Nephron progenitor cell (in vitro differentiated cells): ENCODE measurements at regions not wholly inside any gene's neighbourhood (a gene's known extent, or its start where the extent isn't known, plus 50 kb on each side); places are given as distances from the start of the nearest gene placed in this dataset.

Experiments used
- DNase-seq: peaks from one replicate; pipeline ENCODE4 v3.0.0; 2021
- H3K27ac Mint-ChIP-seq: 2 replicates; pipeline ENCODE4 v1.8.0; 2021; ENCODE audit warnings: mild to moderate bottlenecking, moderate library complexity, mixed read lengths
- H3K27me3 Mint-ChIP-seq: 2 replicates; pipeline ENCODE4 v1.8.0; 2021; ENCODE audit warnings: mild to moderate bottlenecking, low read depth, mixed read lengths; ENCODE audit not compliant: poor library complexity
- H3K36me3 Mint-ChIP-seq: 2 replicates; pipeline ENCODE4 v1.8.0; 2021; ENCODE audit warnings: low read depth, mixed read lengths
- H3K4me1 Mint-ChIP-seq: 2 replicates; pipeline ENCODE4 v1.8.0; 2021; ENCODE audit warnings: mixed read lengths
- H3K4me3 Mint-ChIP-seq: 2 replicates; pipeline ENCODE4 v1.8.0; 2021; ENCODE audit warnings: mild to moderate bottlenecking, moderate library complexity, mixed read lengths
- H3K9me3 Mint-ChIP-seq: 2 replicates; pipeline ENCODE4 v1.8.0; 2021; ENCODE audit warnings: mild to moderate bottlenecking, moderate library complexity, mixed read lengths
- CTCF ChIP-seq: fragments of 200-600 bp; sonication (generic); IDR thresholded peaks from 2 replicates; pipeline ENCODE4 v1.5.0; 2021; ENCODE audit warnings: antibody characterized with exemption

GRCh38 chr21:14748662-14749061, 202.5 kb upstream of the SAMSN1 start:
- H3K9me3 Mint-ChIP-seq, result no peaks in the 10 kb centered on the region
- TF ChIP-seq CTCF, result no peak
- no peaks in the 10 kb centered on the region for H3K4me1 Mint-ChIP-seq
- H3K27me3 Mint-ChIP-seq, result peaks cover 4% of the 10 kb centered on the region
- no peaks in the 10 kb centered on the region for H3K36me3 Mint-ChIP-seq
- H3K4me3 Mint-ChIP-seq, result no peak overlapping the region
- DNase-seq, result no peak
- H3K27ac Mint-ChIP-seq, result no peak overlapping the region

DNA sequence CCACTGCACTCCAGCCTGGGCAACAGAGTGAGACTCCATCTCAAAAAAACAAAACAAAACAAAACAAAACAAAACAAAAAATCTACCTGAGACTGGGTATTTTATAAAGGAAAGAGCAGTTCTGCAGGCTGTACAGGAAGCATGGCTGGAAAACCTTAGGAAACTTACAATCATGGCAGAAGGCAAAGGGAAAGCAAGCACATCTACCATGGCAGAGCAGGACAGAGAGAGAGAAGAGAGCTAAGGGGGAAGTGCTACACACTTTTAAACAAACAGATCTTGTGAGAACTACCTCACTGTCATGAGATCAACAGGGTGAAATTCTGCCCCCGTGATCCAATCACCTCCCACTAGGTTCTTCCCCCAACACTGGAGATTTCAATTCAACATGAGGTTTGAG, 198.3 kb upstream of the SAMSN1 start:
- no peaks in the 10 kb centered on the region for H3K4me1 Mint-ChIP-seq
- no peaks in the 10 kb centered on the region for H3K9me3 Mint-ChIP-seq
- H3K36me3 Mint-ChIP-seq, result no peaks in the 10 kb centered on the region
- no peak overlapping the region for H3K27ac Mint-ChIP-seq
- no peak overlapping the region for H3K4me3 Mint-ChIP-seq
- peaks cover 4% of the 10 kb centered on the region for H3K27me3 Mint-ChIP-seq
- DNase-seq, result no peak
- TF ChIP-seq CTCF, result no peak

- DNase-seq, result no peak
- TF ChIP-seq CTCF, result no peak
- H3K27ac Mint-ChIP-seq, result no peak overlapping the region
Observed at GRCh38 chr21:14742119-14742518, 196.0 kb upstream of the SAMSN1 start.

DNA sequence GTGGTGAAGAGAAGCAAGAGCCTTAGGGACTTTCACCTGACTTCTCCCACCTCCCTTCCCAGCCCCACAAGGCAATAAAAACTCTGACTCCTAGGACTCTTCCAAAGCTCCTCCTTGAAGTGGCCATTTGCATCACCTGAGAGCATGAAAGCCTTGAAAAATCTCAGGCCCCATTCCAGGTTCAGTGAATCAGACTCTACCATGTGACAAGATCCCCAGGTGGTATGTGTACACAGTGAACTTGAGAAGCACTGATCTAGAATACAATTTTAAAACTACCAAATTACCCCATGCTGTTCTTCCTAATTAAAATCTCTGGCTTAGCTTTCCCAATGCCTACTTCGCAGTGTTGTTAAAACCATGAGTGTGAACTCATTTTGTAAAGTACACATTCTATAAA, 195.1 kb upstream of the SAMSN1 start:
- Mint-ChIP-seq H3K36me3 (no peaks in the 10 kb centered on the region), H3K27me3 (peaks cover 4% of the 10 kb centered on the region), H3K27ac (no peak overlapping the region), H3K4me1 (no peaks in the 10 kb centered on the region), H3K4me3 (no peak overlapping the region), H3K9me3 (peaks cover 3% of the 10 kb centered on the region)
- no peak for DNase-seq
- no peak for TF ChIP-seq CTCF

More at GRCh38 chr21:14742119-14742518, 196.0 kb upstream of the SAMSN1 start:
- Mint-ChIP-seq H3K4me1 (no peaks in the 10 kb centered on the region), H3K36me3 (no peaks in the 10 kb centered on the region), H3K9me3 (peaks cover 3% of the 10 kb centered on the region), H3K4me3 (no peak overlapping the region), H3K27me3 (peaks cover 4% of the 10 kb centered on the region)

GRCh38 chr21:14740692-14741091, 194.6 kb upstream of the SAMSN1 start:
- no peak overlapping the region for H3K4me3 Mint-ChIP-seq

More at GRCh38 chr21:14740692-14741091, 194.6 kb upstream of the SAMSN1 start:
- Mint-ChIP-seq H3K9me3 (peaks cover 3% of the 10 kb centered on the region), H3K36me3 (no peaks in the 10 kb centered on the region), H3K27me3 (peaks cover 4% of the 10 kb centered on the region), H3K27ac (no peak overlapping the region), H3K4me1 (no peaks in the 10 kb centered on the region)
- TF ChIP-seq CTCF, result no peak
- no peak for DNase-seq
